ENCODE measurements at regions not wholly inside any gene's neighbourhood (a gene's known extent, or its start where the extent isn't known, plus 50 kb on each side); places are given as distances from the start of the nearest gene placed in this dataset.
"Not testable (repeated sequence)": the region's sequence is repeated elsewhere in the genome, so short reads cannot be mapped to it uniquely, and the experiment has no call there.

- DNase-seq (ENCODE audit: low read depth) = no peak
These were observed 358.7 kb downstream of the RRAGC start for GRCh38 chr1:38500891-38501290.

GRCh38 chr1:38500352-38500751 is 359.2 kb downstream of the RRAGC start:
- DNase-seq (ENCODE audit: low read depth) = no peak

- DNase-seq (ENCODE audit: low read depth) = no peak
These were observed 360.9 kb downstream of the RRAGC start for GRCh38 chr1:38498686-38499085.

GRCh38 chr1:38497921-38498656 is 361.5 kb downstream of the RRAGC start:
- no peak for DNase-seq (ENCODE audit: low read depth)

- DNase-seq (ENCODE audit: low read depth) = not testable (repeated sequence)
These were observed 366.3 kb downstream of the RRAGC start for GRCh38 chr1:38493306-38493705.

GRCh38 chr1:38489844-38490270 is 369.7 kb downstream of the RRAGC start:
- DNase-seq (ENCODE audit: low read depth) = no peak

GRCh38 chr1:38488162-38488898 is 371.2 kb downstream of the RRAGC start:
- DNase-seq (ENCODE audit: low read depth) = no peak

- no peak for DNase-seq (ENCODE audit: low read depth)
These were observed 372.2 kb downstream of the RRAGC start for GRCh38 chr1:38487396-38487795.

GRCh38 chr1:38486085-38486484 is 373.5 kb downstream of the RRAGC start:
- no peak for DNase-seq (ENCODE audit: low read depth)

GRCh38 chr1:38481871-38482826 is 377.4 kb downstream of the RRAGC start:
- no peak for DNase-seq (ENCODE audit: low read depth)

GRCh38 chr1:38479662-38480061 is 379.9 kb downstream of the RRAGC start:
- not testable (repeated sequence) for DNase-seq (ENCODE audit: low read depth)

- DNase-seq (ENCODE audit: low read depth) = no peak
These were observed 381.8 kb downstream of the RRAGC start for GRCh38 chr1:38477811-38478210.

- DNase-seq (ENCODE audit: low read depth) = no peak
These were observed 382.8 kb downstream of the RRAGC start for GRCh38 chr1:38476850-38477178.

GRCh38 chr1:38476111-38476849 is 383.3 kb downstream of the RRAGC start:
- DNase-seq (ENCODE audit: low read depth) = no peak

GRCh38 chr1:38475624-38476005 is 384.0 kb downstream of the RRAGC start:
- no peak for DNase-seq (ENCODE audit: low read depth)

GRCh38 chr1:38474738-38475623 is 384.6 kb downstream of the RRAGC start:
- DNase-seq (ENCODE audit: low read depth) = no peak

- no peak for DNase-seq (ENCODE audit: low read depth)
These were observed 393.1 kb downstream of the RRAGC start for GRCh38 chr1:38466487-38466886.

GRCh38 chr1:38465460-38465859 is 394.1 kb downstream of the RRAGC start:
- no peak for DNase-seq (ENCODE audit: low read depth)

GRCh38 chr1:38464071-38464661 is 395.4 kb downstream of the RRAGC start:
- DNase-seq (ENCODE audit: low read depth) = no peak

GRCh38 chr1:38463074-38463473 is 396.5 kb downstream of the RRAGC start:
- no peak for DNase-seq (ENCODE audit: low read depth)

- DNase-seq (ENCODE audit: low read depth) = no peak
These were observed 403.1 kb downstream of the RRAGC start for GRCh38 chr1:38456531-38456876.

Data from GM04504 (cell line).